Keratinocyte (primary cell): ENCODE measurements at regions not wholly inside any gene's neighbourhood (a gene's known extent, or its start where the extent isn't known, plus 50 kb on each side); places are given as distances from the start of the nearest gene placed in this dataset.
A peak's percentile ranks its signal among the peaks of the same experiment; 100 is the strongest.

Source experiments
- DNase-seq: peaks from one replicate; pipeline ENCODE4 v3.0.0-alpha.2; 2011; ENCODE audit warnings: low read depth, missing footprints, low spot score
- FAIRE-seq: peaks from 2 replicates; lab custom pipeline; 2011; peaks lifted over from hg19 to GRCh38; lab: Jason Lieb, UNC
- H2AFZ ChIP-seq: 2 replicates; pipeline ENCODE4 v1.6.0; 2012; ENCODE audit warnings: low read length, control low read depth, inconsistent platforms; ENCODE audit not compliant: control insufficient read depth
- H3K27ac ChIP-seq: 2 replicates; pipeline ENCODE4 v1.5.1; 2011; ENCODE audit warnings: low read length; ENCODE audit not compliant: control insufficient read depth, insufficient read depth
- H3K27me3 ChIP-seq: 3 replicates; pipeline ENCODE4 v1.6.0; 2011; ENCODE audit warnings: low read length; ENCODE audit not compliant: control insufficient read depth, insufficient read depth; ENCODE audit errors: extremely low read depth
- H3K36me3 ChIP-seq, 2 experiments: 2 replicates in 1 of 2; 3 replicates in 1 of 2; pipeline ENCODE4 v1.5.1; 2011; ENCODE audit warnings: low read length in 2 of 2, mild to moderate bottlenecking in 1 of 2; ENCODE audit not compliant: control insufficient read depth in 2 of 2, insufficient read depth in 2 of 2; ENCODE audit errors: extremely low read depth in 1 of 2
- H3K4me1 ChIP-seq: 3 replicates; pipeline ENCODE4 v1.5.1; 2011; ENCODE audit warnings: low read length; ENCODE audit not compliant: control insufficient read depth, insufficient read depth; ENCODE audit errors: extremely low read depth
- H3K4me2 ChIP-seq: 3 replicates; pipeline ENCODE4 v1.6.0; 2011; ENCODE audit warnings: low read depth, low read length; ENCODE audit not compliant: control insufficient read depth, insufficient read depth; ENCODE audit errors: extremely low read depth
- H3K4me3 ChIP-seq, 3 experiments: fragments of 200-600 bp in 1 of 3; sonication (generic) in 1 of 3; 2 replicates in 2 of 3; 3 replicates in 1 of 3; pipeline ENCODE4 v1.5.1; 2011 to 2016; ENCODE audit warnings: low read length in 3 of 3, mild to moderate bottlenecking in 3 of 3, control low read depth in 2 of 3, inconsistent platforms in 1 of 3, low read depth in 1 of 3, mixed read lengths in 1 of 3, mixed run types in 1 of 3, moderate library complexity in 1 of 3; ENCODE audit not compliant: control insufficient read depth in 2 of 3, insufficient read depth in 2 of 3; ENCODE audit errors: extremely low read depth in 1 of 3
- H3K79me2 ChIP-seq: 2 replicates; pipeline ENCODE4 v1.6.0; 2012; ENCODE audit warnings: low read length; ENCODE audit not compliant: control insufficient read depth, insufficient read depth
- H3K9ac ChIP-seq: 3 replicates; pipeline ENCODE4 v1.6.0; 2011; ENCODE audit warnings: low read length; ENCODE audit not compliant: control insufficient read depth, insufficient read depth; ENCODE audit errors: extremely low read depth
- H3K9me1 ChIP-seq: 3 replicates; pipeline ENCODE4 v1.6.0; 2011; ENCODE audit warnings: low read length; ENCODE audit not compliant: control insufficient read depth, insufficient read depth; ENCODE audit errors: extremely low read depth
- H3K9me3 ChIP-seq: 2 replicates; pipeline ENCODE4 v1.5.1; 2012; ENCODE audit warnings: low read depth, low read length; ENCODE audit not compliant: control insufficient read depth
- H4K20me1 ChIP-seq: 3 replicates; pipeline ENCODE4 v1.6.0; 2011; ENCODE audit warnings: low read length; ENCODE audit not compliant: control insufficient read depth, insufficient read depth; ENCODE audit errors: extremely low read depth
- CTCF ChIP-seq, 3 experiments: IDR thresholded peaks in 1 of 3; conservative IDR thresholded peaks in 1 of 3; optimal IDR thresholded peaks in 1 of 3; 2 replicates in 2 of 3; 3 replicates in 1 of 3; pipeline versions ENCODE3 to v1.5.1; 2011; ENCODE audit warnings: low read length in 3 of 3, mild to moderate bottlenecking in 3 of 3, moderate library complexity in 2 of 3, control low read depth in 1 of 3, inconsistent platforms in 1 of 3; ENCODE audit not compliant: insufficient read depth in 2 of 3; ENCODE audit errors: extremely low read depth in 1 of 3
- EZH2 ChIP-seq: IDR thresholded peaks from one replicate; pipeline ENCODE4 v1.6.1; 2012; ENCODE audit warnings: inconsistent platforms, mild to moderate bottlenecking, low read length, moderate library complexity
- dilution Hi-C: fragments of 300-500 bp; cut with MboI; formaldehyde crosslinking; loops from one replicate; pipeline ENCODE4 v1.7.0; 2020; ENCODE audit warnings: low sequenced_read_pairs; ENCODE audit not compliant: extremely low pct_ligation_motif_present

DNA sequence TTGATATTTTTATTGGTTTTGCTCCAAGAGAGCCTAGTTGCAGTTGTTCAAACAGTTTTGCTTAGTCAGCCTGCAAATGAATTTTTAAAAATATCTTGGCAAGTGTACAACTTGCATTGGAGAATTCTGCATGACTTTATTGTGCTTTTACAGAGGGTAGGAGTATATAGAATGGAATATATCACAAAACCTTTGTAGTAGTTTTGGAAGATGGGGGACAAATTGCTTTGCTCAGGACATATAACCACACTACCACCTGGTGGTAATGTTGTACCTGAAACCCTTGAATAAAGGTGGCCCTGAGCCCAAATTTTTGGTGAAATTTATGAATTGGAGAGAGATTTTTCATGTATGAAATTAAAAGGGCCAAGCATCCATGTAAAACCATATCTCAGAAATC, 645.2 kb downstream of the MED13L start:
- Histone ChIP-seq H3K27ac (no peak overlapping the region), H3K4me2 (no peak overlapping the region), H3K36me3 (no peaks in the 10 kb centered on the region), H3K9ac (no peak overlapping the region), H2AFZ (no peak overlapping the region), H3K9me1 (no peaks in the 10 kb centered on the region), H3K79me2 (no peaks in the 10 kb centered on the region), H3K27me3 (no peaks in the 10 kb centered on the region), H4K20me1 (no peaks in the 10 kb centered on the region), H3K4me3 (no peak overlapping the region), H3K4me1 (no peaks in the 10 kb centered on the region), H3K9me3 (no peaks in the 10 kb centered on the region)
- dilution Hi-C loops, result no loop called here
- FAIRE-seq, result no peak
- TF ChIP-seq EZH2 (no peak), CTCF (optimal IDR thresholded peaks at IDR 0.05 in 1 of 3, IDR thresholded peaks at IDR 0.05 in 1 of 3, conservative IDR thresholded peaks at IDR 0.05 in 1 of 3; ENCODE audit: extremely low read depth in 1 of 3, insufficient read depth in 2 of 3, low read length in 3 of 3) (peak; percentile 11 to 35 (median 33))
- no peak for DNase-seq

DNA sequence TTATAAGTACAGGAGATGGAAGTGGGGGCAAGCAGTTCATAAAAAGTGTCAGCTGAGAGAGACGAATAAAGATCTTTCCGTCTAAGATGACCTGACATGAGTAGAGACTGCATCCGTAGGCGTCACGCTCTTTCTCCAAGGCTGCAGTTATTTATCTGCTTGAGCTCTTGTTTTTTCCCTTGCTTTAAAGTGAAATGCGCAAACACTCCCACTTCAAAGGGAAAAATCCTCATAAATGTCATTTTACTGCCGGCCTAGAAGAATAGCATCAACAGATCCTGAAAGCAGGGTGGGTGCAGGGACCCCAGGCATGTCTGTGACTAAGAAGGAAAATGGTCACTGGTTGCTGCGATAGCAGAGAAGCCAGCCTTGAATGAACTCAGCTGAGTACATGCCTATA, 647.4 kb downstream of the MED13L start:
- no peak overlapping the region for H3K4me2 ChIP-seq
- H3K4me3 ChIP-seq, result no peak overlapping the region
- H3K36me3 ChIP-seq, result no peaks in the 10 kb centered on the region
- dilution Hi-C loops, result no loop called here
- no peaks in the 10 kb centered on the region for H3K27me3 ChIP-seq
- H2AFZ ChIP-seq, result no peak overlapping the region
- H3K27ac ChIP-seq, result no peak overlapping the region
- H4K20me1 ChIP-seq, result no peaks in the 10 kb centered on the region
- no peaks in the 10 kb centered on the region for H3K4me1 ChIP-seq
- no peaks in the 10 kb centered on the region for H3K79me2 ChIP-seq
- FAIRE-seq (no peak), DNase-seq (no peak)
- no peak overlapping the region for H3K9ac ChIP-seq
- no peaks in the 10 kb centered on the region for H3K9me3 ChIP-seq
- no peak for TF ChIP-seq CTCF (optimal IDR thresholded peaks at IDR 0.05 in 1 of 3, IDR thresholded peaks at IDR 0.05 in 1 of 3, conservative IDR thresholded peaks at IDR 0.05 in 1 of 3; ENCODE audit: extremely low read depth in 1 of 3, insufficient read depth in 2 of 3, low read length in 3 of 3)
- no peak for TF ChIP-seq EZH2
- H3K9me1 ChIP-seq, result no peaks in the 10 kb centered on the region
